HEK293 (cell line): ENCODE measurements at regions not wholly inside any gene's neighbourhood (a gene's known extent, or its start where the extent isn't known, plus 50 kb on each side); places are given as distances from the start of the nearest gene placed in this dataset.

Experiments used
- CTCF ChIA-PET: fragments of 350-600 bp; formaldehyde crosslinking; extraction: SDS; loops from one replicate; lab custom pipeline; 2021; ENCODE audit warnings: antibody characterized with exemption; lab: Yijun Ruan, JAX
- POLR2A ChIA-PET: fragments of 300-600 bp; formaldehyde crosslinking; extraction: SDS; loops from one replicate; lab custom pipeline; 2020; ENCODE audit warnings: antibody characterized with exemption, inconsistent platforms; lab: Yijun Ruan, JAX
- H3K27ac ChIP-seq: fragments of 200-500 bp; sonication (Bioruptor generic); 2 replicates; pipeline ENCODE4 v1.5.1; 2014; ENCODE audit warnings: low read depth, low read length, control low read depth, inconsistent platforms; ENCODE audit errors: extremely low read depth
- H3K36me3 ChIP-seq, 2 experiments: fragments of 200-500 bp in 1 of 2; sonication (Bioruptor generic) in 1 of 2; 1 replicate in 1 of 2; 2 replicates in 1 of 2; pipeline ENCODE4 v1.5.1; 2014 to 2017; ENCODE audit warnings: inconsistent platforms in 2 of 2, low read length in 2 of 2; ENCODE audit not compliant: control insufficient read depth in 2 of 2, insufficient read depth in 1 of 2
- H3K4me1 ChIP-seq: fragments of 200-500 bp; sonication (Bioruptor generic); 2 replicates; pipeline ENCODE4 v1.5.1; 2014; ENCODE audit warnings: mild to moderate bottlenecking, low read length, inconsistent platforms; ENCODE audit not compliant: control insufficient read depth, insufficient read depth
- H3K4me3 ChIP-seq: 2 replicates; pipeline ENCODE4 v1.5.1; 2011; ENCODE audit warnings: low read depth, mild to moderate bottlenecking, control low read depth, low read length, moderate library complexity
- H3K9me3 ChIP-seq: fragments of 200-500 bp; sonication (Bioruptor generic); 2 replicates; pipeline ENCODE4 v1.5.1; 2014; ENCODE audit warnings: low read depth, low read length, inconsistent platforms; ENCODE audit not compliant: control insufficient read depth, insufficient read depth
- HIC1 ChIP-seq: fragments of 450-650 bp; formaldehyde crosslinking; IDR thresholded peaks from 2 replicates; pipeline ENCODE4 v1.5.1; 2016; ENCODE audit warnings: missing biosample characterization, missing genetic modification characterization
- KLF16 ChIP-seq: fragments of 450-650 bp; formaldehyde crosslinking; IDR thresholded peaks from 2 replicates; pipeline ENCODE4 v1.5.1; 2017; ENCODE audit warnings: missing biosample characterization, missing genetic modification characterization
- KLF8 ChIP-seq: fragments of 450-650 bp; formaldehyde crosslinking; IDR thresholded peaks from 2 replicates; pipeline ENCODE4 v1.5.1; 2016; ENCODE audit warnings: missing biosample characterization, missing genetic modification characterization
- MZF1 ChIP-seq: fragments of 450-650 bp; formaldehyde crosslinking; IDR thresholded peaks from 2 replicates; pipeline ENCODE4 v1.5.1; 2017; ENCODE audit warnings: missing biosample characterization, missing genetic modification characterization, borderline replicate concordance
- OSR2 ChIP-seq: fragments of 450-650 bp; formaldehyde crosslinking; IDR thresholded peaks from 2 replicates; pipeline ENCODE4 v1.5.1; 2016; ENCODE audit warnings: missing biosample characterization, missing genetic modification characterization
- PRDM1 ChIP-seq: fragments of 450-650 bp; formaldehyde crosslinking; IDR thresholded peaks from 2 replicates; pipeline ENCODE4; 2016; ENCODE audit warnings: missing biosample characterization, missing genetic modification characterization
- PRDM10 ChIP-seq: fragments of 450-650 bp; formaldehyde crosslinking; IDR thresholded peaks from 2 replicates; pipeline ENCODE4 v1.5.1; 2016; ENCODE audit warnings: missing biosample characterization, missing genetic modification characterization
- SP7 ChIP-seq: fragments of 450-650 bp; formaldehyde crosslinking; IDR thresholded peaks from 2 replicates; pipeline ENCODE4 v1.5.1; 2016; ENCODE audit warnings: missing biosample characterization, missing genetic modification characterization
- TSHZ1 ChIP-seq: fragments of 450-650 bp; formaldehyde crosslinking; IDR thresholded peaks from 2 replicates; pipeline ENCODE4 v1.5.1; 2016; ENCODE audit warnings: missing biosample characterization, missing genetic modification characterization, borderline replicate concordance
- ZBTB17 ChIP-seq: fragments of 450-650 bp; formaldehyde crosslinking; IDR thresholded peaks from 2 replicates; pipeline ENCODE4 v1.5.1; 2016; ENCODE audit warnings: missing biosample characterization, missing genetic modification characterization
- ZBTB8A ChIP-seq: fragments of 450-650 bp; formaldehyde crosslinking; IDR thresholded peaks from 2 replicates; pipeline ENCODE4 v1.5.1; 2016; ENCODE audit warnings: missing biosample characterization, missing genetic modification characterization
- ZNF221 ChIP-seq: fragments of 450-650 bp; formaldehyde crosslinking; IDR thresholded peaks from 2 replicates; pipeline ENCODE4 v1.5.1; 2017; ENCODE audit warnings: missing biosample characterization, missing genetic modification characterization, borderline replicate concordance
- ZNF223 ChIP-seq: fragments of 450-650 bp; formaldehyde crosslinking; IDR thresholded peaks from 2 replicates; pipeline ENCODE4 v1.5.1; 2016; ENCODE audit warnings: missing biosample characterization, missing genetic modification characterization
- ZNF311 ChIP-seq: fragments of 450-650 bp; formaldehyde crosslinking; IDR thresholded peaks from 2 replicates; pipeline ENCODE4 v1.5.1; 2017; ENCODE audit warnings: missing biosample characterization, missing genetic modification characterization, borderline replicate concordance
- ZNF404 ChIP-seq: fragments of 450-650 bp; formaldehyde crosslinking; IDR thresholded peaks from 2 replicates; pipeline ENCODE4 v1.5.1; 2017; ENCODE audit warnings: missing biosample characterization, missing genetic modification characterization
- ZNF549 ChIP-seq: fragments of 450-650 bp; IDR thresholded peaks from 2 replicates; pipeline ENCODE4 v1.5.1; 2018; ENCODE audit warnings: missing biosample characterization, missing genetic modification characterization, mild to moderate bottlenecking, inconsistent platforms, moderate library complexity
- ZNF558 ChIP-seq: fragments of 450-650 bp; formaldehyde crosslinking; IDR thresholded peaks from 2 replicates; pipeline ENCODE4 v1.5.1; 2016; ENCODE audit warnings: missing biosample characterization, missing genetic modification characterization
- ZNF664 ChIP-seq: fragments of 450-650 bp; formaldehyde crosslinking; IDR thresholded peaks from 2 replicates; pipeline ENCODE4 v1.5.1; 2016; ENCODE audit warnings: missing biosample characterization, missing genetic modification characterization
- ZNF785 ChIP-seq: fragments of 450-650 bp; formaldehyde crosslinking; IDR thresholded peaks from 2 replicates; pipeline ENCODE4 v1.5.1; 2016; ENCODE audit warnings: missing biosample characterization, missing genetic modification characterization
- ZSCAN23 ChIP-seq: fragments of 450-650 bp; formaldehyde crosslinking; IDR thresholded peaks from 2 replicates; pipeline ENCODE4 v1.5.1; 2016; ENCODE audit warnings: missing biosample characterization, missing genetic modification characterization

- no peaks in the 10 kb centered on the region for H3K36me3 ChIP-seq
- no peak overlapping the region for H3K27ac ChIP-seq
- POLR2A ChIA-PET = no interaction called here
- no peaks in the 10 kb centered on the region for H3K9me3 ChIP-seq
- H3K4me3 ChIP-seq = no peak overlapping the region
- no peaks in the 10 kb centered on the region for H3K4me1 ChIP-seq
- TF ChIP-seq ZNF221 (no peak), ZNF311 (tag by site-specific recombination) (no peak), SP7 (tag by site-specific recombination) (no peak)
- TF ChIP-seq, all 188 proteins: peak for 0
- CTCF ChIA-PET = no interaction called here
These were observed 74.9 kb upstream of the KCNA4 start for GRCh38 chr11:30091737-30092136.

GRCh38 chr11:30092518-30092917 lies 75.7 kb upstream of the KCNA4 start:
- H3K9me3 ChIP-seq = no peaks in the 10 kb centered on the region
- no peak overlapping the region for H3K4me3 ChIP-seq
- ChIA-PET CTCF (no interaction called here), POLR2A (no interaction called here)
- TF ChIP-seq HIC1 (tag by site-specific recombination) (no peak), ZBTB17 (tag by site-specific recombination) (no peak), PRDM1 (tag by site-specific recombination) (peak; percentile 95), PRDM10 (tag by site-specific recombination) (no peak), ZNF664 (tag by site-specific recombination) (no peak), MZF1 (no peak), ZBTB8A (tag by site-specific recombination) (no peak), OSR2 (tag by site-specific recombination) (no peak), ZNF549 (tag by site-specific recombination) (no peak)
- no peaks in the 10 kb centered on the region for H3K36me3 ChIP-seq
- no peaks in the 10 kb centered on the region for H3K4me1 ChIP-seq
- no peak overlapping the region for H3K27ac ChIP-seq

- H3K4me3 ChIP-seq = no peak overlapping the region
- H3K27ac ChIP-seq = no peak overlapping the region
- H3K36me3 ChIP-seq = no peaks in the 10 kb centered on the region
- ChIA-PET POLR2A (no interaction called here), CTCF (no interaction called here)
- H3K4me1 ChIP-seq = no peaks in the 10 kb centered on the region
- no peaks in the 10 kb centered on the region for H3K9me3 ChIP-seq
- no peak for TF ChIP-seq TSHZ1 (tag by site-specific recombination)
- TF ChIP-seq ZNF558 (tag by site-specific recombination) = no peak
- TF ChIP-seq KLF16 (tag by site-specific recombination) = no peak
- no peak for TF ChIP-seq ZNF223 (tag by site-specific recombination)
- TF ChIP-seq ZSCAN23 (tag by site-specific recombination) = no peak
- no peak for TF ChIP-seq HIC1 (tag by site-specific recombination)
- no peak for TF ChIP-seq KLF8 (tag by site-specific recombination)
- no peak for TF ChIP-seq ZNF785 (tag by site-specific recombination)
- TF ChIP-seq ZNF404 (tag by site-specific recombination) = no peak
These were observed 83.7 kb upstream of the KCNA4 start for GRCh38 chr11:30100495-30100894.
